ENCODE measurements at regions not wholly inside any gene's neighbourhood (a gene's known extent, or its start where the extent isn't known, plus 50 kb on each side); places are given as distances from the start of the nearest gene placed in this dataset. TPM values are rescaled to one million over a fixed set of nuclear protein-coding genes. Genes with fewer than 3 reads are reported as not detected.

DNA sequence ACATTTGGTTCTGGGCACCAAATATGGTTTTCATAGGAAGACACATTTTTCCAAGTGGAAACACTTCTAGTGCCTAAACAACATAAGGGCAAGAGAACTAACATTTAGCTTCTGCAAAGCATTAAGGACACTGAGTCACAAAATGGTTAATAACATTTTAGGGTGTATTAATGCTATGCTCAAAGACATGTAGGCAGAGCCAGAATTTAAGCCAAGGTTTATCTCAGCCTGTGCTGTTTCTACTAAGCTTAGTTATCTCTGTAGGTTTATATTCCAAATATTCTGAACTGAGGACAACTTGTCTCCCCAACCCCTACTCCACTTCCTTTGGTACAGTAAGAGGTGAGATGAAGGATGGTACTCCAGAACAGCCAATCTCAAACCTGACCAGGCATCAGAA lies 54.1 kb upstream of the AKAP13 start:
- Histone ChIP-seq H3K27ac (ENCODE audit: low read depth in 1 of 2, low read length in 1 of 2) (no peak overlapping the region), H3K36me3 (ENCODE audit: control insufficient read depth in 4 of 4, insufficient read depth in 4 of 4, low read length in 4 of 4) (no peaks in the 10 kb centered on the region), H3K9me3 (ENCODE audit: control insufficient read depth in 4 of 4, insufficient read depth in 3 of 4, low read length in 3 of 4) (no peaks in the 10 kb centered on the region), H3K27me3 (ENCODE audit: control insufficient read depth in 3 of 3, insufficient read depth in 3 of 3, low read length in 2 of 3) (no peaks in the 10 kb centered on the region), H3K4me3 (no peak overlapping the region), H3K9ac (ENCODE audit: insufficient read depth in 1 of 2, low read length in 2 of 2) (no peak overlapping the region), H3K4me1 (ENCODE audit: control insufficient read depth in 5 of 5, insufficient read depth in 5 of 5, low read length in 5 of 5) (peaks cover 0 to 10% (median 1%) of the 10 kb centered on the region in 5 donors)
- TF ChIP-seq, protein P1, sequence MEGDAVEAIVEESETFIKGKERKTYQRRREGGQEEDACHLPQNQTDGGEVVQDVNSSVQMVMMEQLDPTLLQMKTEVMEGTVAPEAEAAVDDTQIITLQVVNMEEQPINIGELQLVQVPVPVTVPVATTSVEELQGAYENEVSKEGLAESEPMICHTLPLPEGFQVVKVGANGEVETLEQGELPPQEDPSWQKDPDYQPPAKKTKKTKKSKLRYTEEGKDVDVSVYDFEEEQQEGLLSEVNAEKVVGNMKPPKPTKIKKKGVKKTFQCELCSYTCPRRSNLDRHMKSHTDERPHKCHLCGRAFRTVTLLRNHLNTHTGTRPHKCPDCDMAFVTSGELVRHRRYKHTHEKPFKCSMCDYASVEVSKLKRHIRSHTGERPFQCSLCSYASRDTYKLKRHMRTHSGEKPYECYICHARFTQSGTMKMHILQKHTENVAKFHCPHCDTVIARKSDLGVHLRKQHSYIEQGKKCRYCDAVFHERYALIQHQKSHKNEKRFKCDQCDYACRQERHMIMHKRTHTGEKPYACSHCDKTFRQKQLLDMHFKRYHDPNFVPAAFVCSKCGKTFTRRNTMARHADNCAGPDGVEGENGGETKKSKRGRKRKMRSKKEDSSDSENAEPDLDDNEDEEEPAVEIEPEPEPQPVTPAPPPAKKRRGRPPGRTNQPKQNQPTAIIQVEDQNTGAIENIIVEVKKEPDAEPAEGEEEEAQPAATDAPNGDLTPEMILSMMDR (IDR thresholded peaks at IDR 0.05; ENCODE audit: control extremely low read depth, extremely low read depth): no peak
- no peak for DNase-seq
- no peak for ATAC-seq (ENCODE audit: insufficient read depth, low FRiP score)

DNA sequence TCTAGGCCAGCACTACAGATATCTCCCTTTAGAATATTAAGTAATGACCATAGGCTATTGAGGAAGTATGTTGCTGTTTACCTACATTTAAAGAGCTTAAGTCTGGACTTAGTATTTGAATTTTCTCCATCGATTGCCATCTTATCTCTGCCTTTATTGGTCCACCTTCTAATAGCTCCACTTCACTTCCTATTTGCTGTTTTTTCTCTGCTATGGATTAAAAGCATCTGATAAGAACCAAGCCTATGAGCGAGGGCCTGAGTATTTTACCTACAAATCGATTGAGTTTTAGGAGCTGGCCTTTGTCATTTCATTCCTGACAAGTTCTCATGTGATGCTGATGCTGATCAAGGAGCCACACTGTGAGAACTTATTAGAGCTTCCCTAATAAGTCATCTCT lies 52.6 kb upstream of the AKAP13 start:
- H3K9ac ChIP-seq (ENCODE audit: insufficient read depth in 1 of 2, low read length in 2 of 2): no peak overlapping the region
- WGBS, 2 donors: 81% methylated on average over 3 of the region's 3 CpGs
- TF ChIP-seq, protein P1 (IDR thresholded peaks at IDR 0.05; ENCODE audit: control extremely low read depth, extremely low read depth): no peak
- H3K27ac ChIP-seq (ENCODE audit: low read depth in 1 of 2, low read length in 1 of 2): no peak overlapping the region
- H3K27me3 ChIP-seq (ENCODE audit: control insufficient read depth in 3 of 3, insufficient read depth in 3 of 3, low read length in 2 of 3): no peaks in the 10 kb centered on the region
- ATAC-seq (ENCODE audit: insufficient read depth, low FRiP score): no peak
- no peaks in the 10 kb centered on the region for H3K36me3 ChIP-seq (ENCODE audit: control insufficient read depth in 4 of 4, insufficient read depth in 4 of 4, low read length in 4 of 4)
- DNase-seq: no peak
- H3K9me3 ChIP-seq (ENCODE audit: control insufficient read depth in 4 of 4, insufficient read depth in 3 of 4, low read length in 3 of 4): no peaks in the 10 kb centered on the region
- peaks cover 0 to 10% (median 6%) of the 10 kb centered on the region in 5 donors for H3K4me1 ChIP-seq (ENCODE audit: control insufficient read depth in 5 of 5, insufficient read depth in 5 of 5, low read length in 5 of 5)
- no peak overlapping the region for H3K4me3 ChIP-seq

DNA sequence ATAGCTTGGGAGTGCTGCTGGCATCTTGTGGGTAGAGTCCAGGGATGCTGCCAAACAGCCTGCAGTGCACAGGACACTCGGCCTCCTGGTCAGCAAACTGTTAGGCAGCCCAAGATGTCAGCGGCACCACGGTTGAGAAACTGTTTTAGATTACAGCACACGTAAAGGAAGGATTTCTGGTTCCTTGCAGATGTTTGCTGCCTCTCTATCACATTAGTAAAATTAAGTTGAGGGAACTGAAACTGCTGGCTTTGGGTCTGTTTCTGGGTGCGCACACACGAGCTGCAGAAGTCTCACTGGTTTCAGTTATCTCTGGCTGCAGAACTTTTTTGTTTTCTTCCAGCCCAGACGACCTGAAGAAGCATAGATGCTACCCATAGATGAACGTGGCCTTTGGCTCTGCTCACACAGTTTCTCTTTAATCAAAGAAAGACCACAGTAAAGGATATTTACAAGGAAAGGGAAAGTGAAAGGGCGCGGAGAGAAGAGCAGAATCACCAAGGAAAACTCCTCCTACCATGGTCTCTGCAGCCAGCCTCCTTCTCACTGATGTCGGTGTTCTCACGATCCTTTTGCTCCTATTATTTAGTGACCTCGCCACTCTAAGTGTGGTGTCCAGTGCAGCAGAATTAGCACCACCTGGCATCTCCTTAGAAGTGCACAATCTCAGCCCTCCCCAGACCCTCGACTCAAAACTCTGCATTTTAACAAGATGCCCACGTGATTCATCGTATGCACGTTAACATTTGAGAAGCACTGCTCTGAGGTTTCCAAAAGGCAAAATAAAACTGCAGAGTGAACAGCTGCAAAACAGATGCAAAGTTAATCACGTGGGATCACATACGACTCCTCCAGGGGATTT lies 50.6 kb upstream of the AKAP13 start:
- Histone ChIP-seq H3K36me3 (ENCODE audit: control insufficient read depth in 4 of 4, insufficient read depth in 4 of 4, low read length in 4 of 4) (no peaks in the 10 kb centered on the region), H3K27ac (ENCODE audit: low read depth in 1 of 2, low read length in 1 of 2) (peak overlapping the region; percentile 35 to 79)
- ATAC-seq (ENCODE audit: insufficient read depth, low FRiP score): no peak

More for the DNA sequence above, 50.6 kb upstream of the AKAP13 start:
- Histone ChIP-seq H3K4me3 (no peak overlapping the region), H3K4me1 (ENCODE audit: control insufficient read depth in 5 of 5, insufficient read depth in 5 of 5, low read length in 5 of 5) (peaks cover 0 to 12% (median 6%) of the 10 kb centered on the region in 5 donors), H3K9ac (ENCODE audit: insufficient read depth in 1 of 2, low read length in 2 of 2) (peak overlapping the region in 1 of 2 donors; percentile 91), H3K27me3 (ENCODE audit: control insufficient read depth in 3 of 3, insufficient read depth in 3 of 3, low read length in 2 of 3) (no peaks in the 10 kb centered on the region), H3K9me3 (ENCODE audit: control insufficient read depth in 4 of 4, insufficient read depth in 3 of 4, low read length in 3 of 4) (no peaks in the 10 kb centered on the region)
- DNase-seq: peak in 2 of 3 donors; percentile 71 to 79
- TF ChIP-seq, protein P1 (IDR thresholded peaks at IDR 0.05; ENCODE audit: control extremely low read depth, extremely low read depth): no peak
- WGBS, 2 donors: 14 to 23% methylated on average over 19 of the region's 19 CpGs

Small RNAs in the stretch of these regions (small RNA-seq; reads per million reads assigned to genes)
- not detected for gene RN7SL428P (ENCODE audit: low replicate concordance)
